Duodenal mucosa (tissue), 2 donors: ENCODE measurements at regions not wholly inside any gene's neighbourhood (a gene's known extent, or its start where the extent isn't known, plus 50 kb on each side); places are given as distances from the start of the nearest gene placed in this dataset.

Source experiments
- H3K27ac ChIP-seq: one replicate; pipeline ENCODE4 v1.7.0; 2013; ENCODE audit warnings: low read depth, low read length
- H3K27me3 ChIP-seq, 2 donors: one replicate each; pipeline ENCODE4 v1.7.0; 2013; ENCODE audit warnings: low read length in 2 of 2, control low read depth in 1 of 2; ENCODE audit not compliant: insufficient read depth in 2 of 2, control insufficient read depth in 1 of 2
- H3K36me3 ChIP-seq, 2 donors: one replicate each; pipeline ENCODE4 v1.7.0; 2013; ENCODE audit warnings: low read length in 2 of 2, control low read depth in 1 of 2; ENCODE audit not compliant: insufficient read depth in 2 of 2, control insufficient read depth in 1 of 2
- H3K4me1 ChIP-seq, 2 donors: one replicate each; pipeline ENCODE4 v1.7.0; 2013; ENCODE audit warnings: low read length in 2 of 2, control low read depth in 1 of 2; ENCODE audit not compliant: insufficient read depth in 2 of 2, control insufficient read depth in 1 of 2
- H3K4me3 ChIP-seq, 2 donors: one replicate each; pipeline ENCODE4 v1.7.0; 2013; ENCODE audit warnings: low read length in 2 of 2, low read depth in 1 of 2
- H3K9ac ChIP-seq, 2 donors: one replicate each; pipeline ENCODE4 v1.7.0; 2013; ENCODE audit warnings: low read length in 2 of 2, low read depth in 1 of 2
- H3K9me3 ChIP-seq, 2 donors: one replicate each; pipeline ENCODE4 v1.7.0; 2013; ENCODE audit warnings: low read length in 2 of 2, control low read depth in 1 of 2; ENCODE audit not compliant: control insufficient read depth in 1 of 2

GRCh38 chr20:11582060-11582459 is 335.6 kb upstream of the BTBD3 start:
- Histone ChIP-seq H3K4me3 (no peak overlapping the region), H3K27ac (no peak overlapping the region), H3K36me3 (no peaks in the 10 kb centered on the region), H3K9me3 (no peaks in the 10 kb centered on the region), H3K4me1 (no peaks in the 10 kb centered on the region), H3K9ac (no peak overlapping the region), H3K27me3 (no peaks in the 10 kb centered on the region)

GRCh38 chr20:11585752-11586352 is 331.8 kb upstream of the BTBD3 start:
- no peaks in the 10 kb centered on the region for H3K36me3 ChIP-seq

GRCh38 chr20:11588875-11589274 is 328.8 kb upstream of the BTBD3 start:
- Histone ChIP-seq H3K4me1 (no peaks in the 10 kb centered on the region), H3K4me3 (no peak overlapping the region), H3K9ac (no peak overlapping the region), H3K36me3 (no peaks in the 10 kb centered on the region), H3K27ac (no peak overlapping the region), H3K9me3 (no peaks in the 10 kb centered on the region), H3K27me3 (no peaks in the 10 kb centered on the region)

More at GRCh38 chr20:11585752-11586352, 331.8 kb upstream of the BTBD3 start:
- Histone ChIP-seq H3K27ac (no peak overlapping the region), H3K27me3 (no peaks in the 10 kb centered on the region), H3K4me3 (no peak overlapping the region), H3K4me1 (no peaks in the 10 kb centered on the region), H3K9me3 (no peaks in the 10 kb centered on the region), H3K9ac (no peak overlapping the region)

GRCh38 chr20:11591965-11592364 is 325.7 kb upstream of the BTBD3 start:
- H3K36me3 ChIP-seq, result no peaks in the 10 kb centered on the region
- no peaks in the 10 kb centered on the region for H3K9me3 ChIP-seq
- no peak overlapping the region for H3K4me3 ChIP-seq
- H3K4me1 ChIP-seq, result no peaks in the 10 kb centered on the region
- H3K27ac ChIP-seq, result no peak overlapping the region
- H3K27me3 ChIP-seq, result no peaks in the 10 kb centered on the region
- H3K9ac ChIP-seq, result no peak overlapping the region

- Histone ChIP-seq H3K27ac (no peak overlapping the region), H3K9ac (no peak overlapping the region), H3K36me3 (no peaks in the 10 kb centered on the region), H3K4me3 (no peak overlapping the region), H3K9me3 (no peaks in the 10 kb centered on the region), H3K4me1 (no peaks in the 10 kb centered on the region), H3K27me3 (no peaks in the 10 kb centered on the region)
Observed at GRCh38 chr20:11604339-11604738, 313.4 kb upstream of the BTBD3 start.

- Histone ChIP-seq H3K4me3 (no peak overlapping the region), H3K4me1 (no peaks in the 10 kb centered on the region), H3K9ac (no peak overlapping the region), H3K27me3 (no peaks in the 10 kb centered on the region), H3K27ac (no peak overlapping the region), H3K9me3 (no peaks in the 10 kb centered on the region), H3K36me3 (no peaks in the 10 kb centered on the region)
Observed at GRCh38 chr20:11607047-11607446, 310.6 kb upstream of the BTBD3 start.

- Histone ChIP-seq H3K4me3 (no peak overlapping the region), H3K4me1 (no peaks in the 10 kb centered on the region), H3K36me3 (no peaks in the 10 kb centered on the region)
Observed at GRCh38 chr20:11608736-11609135, 309.0 kb upstream of the BTBD3 start.

GRCh38 chr20:11624704-11625103 is 293.0 kb upstream of the BTBD3 start:
- no peak overlapping the region for H3K9ac ChIP-seq
- no peaks in the 10 kb centered on the region for H3K36me3 ChIP-seq
- no peaks in the 10 kb centered on the region for H3K4me1 ChIP-seq
- no peaks in the 10 kb centered on the region for H3K27me3 ChIP-seq
- no peak overlapping the region for H3K4me3 ChIP-seq
- no peaks in the 10 kb centered on the region for H3K9me3 ChIP-seq
- no peak overlapping the region for H3K27ac ChIP-seq

More at GRCh38 chr20:11608736-11609135, 309.0 kb upstream of the BTBD3 start:
- Histone ChIP-seq H3K27me3 (no peaks in the 10 kb centered on the region), H3K27ac (no peak overlapping the region), H3K9me3 (no peaks in the 10 kb centered on the region), H3K9ac (no peak overlapping the region)

- no peak overlapping the region for H3K4me3 ChIP-seq
- no peaks in the 10 kb centered on the region for H3K9me3 ChIP-seq
- H3K9ac ChIP-seq, result no peak overlapping the region
- no peaks in the 10 kb centered on the region for H3K4me1 ChIP-seq
- no peaks in the 10 kb centered on the region for H3K27me3 ChIP-seq
- no peak overlapping the region for H3K27ac ChIP-seq
- H3K36me3 ChIP-seq, result no peaks in the 10 kb centered on the region
Observed at GRCh38 chr20:11626551-11626950, 291.1 kb upstream of the BTBD3 start.

GRCh38 chr20:11642866-11643265 is 274.8 kb upstream of the BTBD3 start:
- H3K9ac ChIP-seq, result no peak overlapping the region
- H3K4me3 ChIP-seq, result no peak overlapping the region
- H3K9me3 ChIP-seq, result peaks cover 0 to 5% of the 10 kb centered on the region in 2 donors
- no peaks in the 10 kb centered on the region for H3K4me1 ChIP-seq
- H3K27ac ChIP-seq, result no peak overlapping the region
- no peaks in the 10 kb centered on the region for H3K27me3 ChIP-seq
- H3K36me3 ChIP-seq, result no peaks in the 10 kb centered on the region

- H3K36me3 ChIP-seq, result no peaks in the 10 kb centered on the region
Observed at GRCh38 chr20:11646359-11646758, 271.3 kb upstream of the BTBD3 start.

More at GRCh38 chr20:11646359-11646758, 271.3 kb upstream of the BTBD3 start:
- no peak overlapping the region for H3K27ac ChIP-seq
- H3K9ac ChIP-seq, result no peak overlapping the region
- H3K9me3 ChIP-seq, result peaks cover 0 to 5% of the 10 kb centered on the region in 2 donors
- no peak overlapping the region for H3K4me3 ChIP-seq
- no peaks in the 10 kb centered on the region for H3K27me3 ChIP-seq
- no peaks in the 10 kb centered on the region for H3K4me1 ChIP-seq
